HepG2 (cell line): ENCODE measurements at regions not wholly inside any gene's neighbourhood (a gene's known extent, or its start where the extent isn't known, plus 50 kb on each side); places are given as distances from the start of the nearest gene placed in this dataset.

ENCODE experiments used
- ATAC-seq: fragments of 200-7000 bp; cut with Tn5 transposase; 3 replicates; pipeline ENCODE4 v1.9.1; 2020; ENCODE audit warnings: mild to moderate bottlenecking, moderate library complexity
- BruUV-seq: library from RNA; stranded (reverse); fragments of 400-500 nt; replicated peaks from 2 replicates; lab custom pipeline; 2021; lab: Mats Ljungman, UMichigan
- CTCF ChIA-PET: fragments of 300-600 bp; formaldehyde crosslinking; extraction: SDS; loops from one replicate; lab custom pipeline; 2021; ENCODE audit warnings: low total read pairs, inconsistent platforms, low intra/inter-chr PET ratio; lab: Yijun Ruan, JAX
- POLR2A ChIA-PET: fragments of 350-600 bp; sonication (Branson Sonifier 250); formaldehyde crosslinking; loops from one replicate; lab custom pipeline; 2020; ENCODE audit warnings: antibody characterized with exemption, inconsistent platforms; lab: Yijun Ruan, JAX
- DNase-seq: peaks from one replicate; pipeline ENCODE4 v3.0.0-alpha.2; 2015; ENCODE audit warnings: low spot score
- FAIRE-seq: peaks from 3 replicates; lab custom pipeline; 2011; peaks lifted over from hg19 to GRCh38; lab: Jason Lieb, UNC
- H2AFZ ChIP-seq: one replicate; pipeline ENCODE4 v1.6.1; 2011; ENCODE audit warnings: low read length, inconsistent platforms
- H3K27ac ChIP-seq: fragments of 300-600 bp; 3 replicates; pipeline ENCODE4 v1.8.0; 2011; ENCODE audit warnings: mixed run types, mild to moderate bottlenecking, mixed read lengths, low read length, inconsistent platforms; ENCODE audit not compliant: insufficient read depth; ENCODE audit errors: extremely low read length
- H3K27me3 ChIP-seq, 2 experiments: fragments of 200-600 bp in 1 of 2; 2 replicates in 1 of 2; 3 replicates in 1 of 2; pipeline versions ENCODE4 v1.6.0 to v1.8.0; 2011; ENCODE audit warnings: low read length in 2 of 2, mild to moderate bottlenecking in 2 of 2, moderate library complexity in 2 of 2, inconsistent platforms in 1 of 2; ENCODE audit not compliant: insufficient read depth in 2 of 2, control insufficient read depth in 1 of 2
- H3K36me3 ChIP-seq, 2 experiments: fragments of 200-600 bp in 1 of 2; replicated peaks in 1 of 2; 2 replicates in 1 of 2; 3 replicates in 1 of 2; pipeline versions ENCODE4 v1.5.1 to v1.8.0; 2011; ENCODE audit warnings: low read length in 2 of 2, inconsistent platforms in 1 of 2; ENCODE audit not compliant: insufficient read depth in 2 of 2, control insufficient read depth in 1 of 2
- H3K4me1 ChIP-seq: 2 replicates; pipeline ENCODE4 v1.5.1; 2012; ENCODE audit warnings: low read length, inconsistent platforms; ENCODE audit not compliant: insufficient read depth
- H3K4me2 ChIP-seq: 2 replicates; pipeline ENCODE4 v1.6.0; 2011; ENCODE audit warnings: low read depth, low read length, inconsistent platforms
- H3K4me3 ChIP-seq, 3 experiments: fragments of 200-600 bp in 1 of 3; sonication (generic), shearing (Covaris generic) in 1 of 3; replicated peaks in 1 of 3; 2 replicates each; pipeline ENCODE4 v1.5.1; 2011 to 2016; ENCODE audit warnings: low read length in 3 of 3, inconsistent platforms in 2 of 3, low read depth in 2 of 3, mild to moderate bottlenecking in 2 of 3, control low read depth in 1 of 3, mixed read lengths in 1 of 3; ENCODE audit not compliant: insufficient read depth in 1 of 3
- H3K79me2 ChIP-seq: one replicate; pipeline ENCODE4 v1.6.1; 2011; ENCODE audit warnings: low read length, inconsistent platforms; ENCODE audit not compliant: insufficient read depth
- H3K9ac ChIP-seq: 2 replicates; pipeline ENCODE4 v1.6.0; 2011; ENCODE audit warnings: mild to moderate bottlenecking, low read depth, low read length, inconsistent platforms; ENCODE audit not compliant: insufficient read depth
- H3K9me3 ChIP-seq: 2 replicates; pipeline ENCODE4 v1.5.1; 2012; ENCODE audit warnings: mild to moderate bottlenecking, low read length
- H4K20me1 ChIP-seq: 2 replicates; pipeline ENCODE4 v1.6.0; 2011; ENCODE audit warnings: inconsistent platforms, mild to moderate bottlenecking, low read length, moderate library complexity; ENCODE audit not compliant: insufficient read depth
- FOXK2 ChIP-seq: fragments of 450-650 bp; IDR thresholded peaks from 2 replicates; pipeline ENCODE4 v1.6.1; 2016
- GMEB2 ChIP-seq: IDR thresholded peaks from 2 replicates; pipeline ENCODE4 v1.6.1; 2016; ENCODE audit warnings: missing biosample characterization, missing genetic modification reagents, low read depth
- GZF1 ChIP-seq: sonication (generic); formaldehyde crosslinking; IDR thresholded peaks from 2 replicates; pipeline ENCODE4 v1.5.1; 2020; ENCODE audit warnings: mild to moderate bottlenecking, missing genetic modification reagents
- HOXA5 ChIP-seq: sonication (generic); formaldehyde crosslinking; IDR thresholded peaks from 2 replicates; pipeline ENCODE4 v1.4.0; 2020; ENCODE audit warnings: missing genetic modification reagents
- KDM5A ChIP-seq: fragments of 200-600 bp; sonication (generic); IDR thresholded peaks from 2 replicates; pipeline ENCODE4 v1.7.0; 2018; ENCODE audit warnings: antibody characterized with exemption, mild to moderate bottlenecking, low read length, borderline replicate concordance
- MLX ChIP-seq: IDR thresholded peaks from 2 replicates; pipeline ENCODE4 v1.6.1; 2016
- RARG ChIP-seq: sonication (generic); formaldehyde crosslinking; IDR thresholded peaks from 2 replicates; pipeline ENCODE4 v1.4.0; 2020; ENCODE audit warnings: low read depth, mild to moderate bottlenecking, missing genetic modification reagents
- SMC3 ChIP-seq: IDR thresholded peaks from 2 replicates; pipeline ENCODE4 v1.6.1; 2011; ENCODE audit warnings: low read length, improper control_type of control experiment
- TFAP4 ChIP-seq: sonication (generic); IDR thresholded peaks from 2 replicates; pipeline ENCODE4 v1.6.1; 2016; ENCODE audit warnings: low read depth, borderline replicate concordance
- ZBTB43 ChIP-seq: sonication (generic); formaldehyde crosslinking; conservative IDR thresholded peaks from 2 replicates; pipeline ENCODE4 v1.4.0; 2020; ENCODE audit warnings: missing genetic modification reagents
- ZGPAT ChIP-seq: IDR thresholded peaks from 2 replicates; pipeline ENCODE4 v1.6.1; 2016; ENCODE audit warnings: mild to moderate bottlenecking
- ZNF10 ChIP-seq: sonication (generic); formaldehyde crosslinking; IDR thresholded peaks from 2 replicates; pipeline ENCODE4 v1.4.0; 2020; ENCODE audit warnings: mild to moderate bottlenecking, low read depth, missing genetic modification reagents, borderline replicate concordance
- ZNF143 ChIP-seq: sonication (generic); formaldehyde crosslinking; IDR thresholded peaks from 2 replicates; pipeline ENCODE4 v1.4.0; 2020; ENCODE audit warnings: missing genetic modification reagents
- ZNF20 ChIP-seq: sonication (generic); formaldehyde crosslinking; IDR thresholded peaks from 2 replicates; pipeline ENCODE4 v1.4.0; 2020; ENCODE audit warnings: mild to moderate bottlenecking, moderate library complexity, missing genetic modification reagents
- ZNF484 ChIP-seq: sonication (generic); formaldehyde crosslinking; IDR thresholded peaks from 2 replicates; pipeline ENCODE4 v1.5.1; 2020; ENCODE audit warnings: mild to moderate bottlenecking, low read depth, missing genetic modification reagents, borderline replicate concordance
- ZNF619 ChIP-seq: sonication (generic); formaldehyde crosslinking; IDR thresholded peaks from 2 replicates; pipeline ENCODE4 v1.4.0; 2020; ENCODE audit warnings: mild to moderate bottlenecking, missing genetic modification reagents
- ZNF878 ChIP-seq: sonication (generic); formaldehyde crosslinking; IDR thresholded peaks from 2 replicates; pipeline ENCODE4 v1.8.1; 2023; ENCODE audit warnings: mild to moderate bottlenecking, missing genetic modification reagents, moderate library complexity
- ZNF879 ChIP-seq: sonication (generic); formaldehyde crosslinking; IDR thresholded peaks from 2 replicates; pipeline ENCODE4 v1.8.1; 2023; ENCODE audit warnings: missing genetic modification reagents
- ZSCAN29 ChIP-seq: sonication (generic); formaldehyde crosslinking; conservative IDR thresholded peaks from 2 replicates; pipeline ENCODE4 v1.4.0; 2020; ENCODE audit warnings: mild to moderate bottlenecking, missing genetic modification reagents
- WGBS: methylation state at CpG from one replicate; pipeline ENCODE4 v1.1.6; 2017; ENCODE audit warnings: low lambda C conversion rate; 5-methylcytosine and 5-hydroxymethylcytosine counted together
- in situ Hi-C: cut with HindIII; loops from 2 replicates; pipeline ENCODE4 v1.10.0; 2017; ENCODE audit warnings: low pct_unique_long_range_greater_than_20kb; ENCODE audit not compliant: extremely low pct_ligation_motif_present
- intact Hi-C: fragments of 100-400 bp; cut with micrococcal nuclease; formaldehyde crosslinking; loops from one replicate; pipeline ENCODE4 v1.10.0; 2022; ENCODE audit not compliant: unreplicated experiment

GRCh38 chr12:93946542-93947150 is 201.7 kb upstream of the PLXNC1 start:
- Histone ChIP-seq H3K36me3 (no peaks in the 10 kb centered on the region), H3K4me2 (no peak overlapping the region), H3K4me3 (no peak overlapping the region), H3K9ac (no peak overlapping the region), H2AFZ (no peak overlapping the region), H3K9me3 (no peaks in the 10 kb centered on the region), H3K4me1 (no peaks in the 10 kb centered on the region), H3K27ac (no peak overlapping the region), H3K27me3 (no peaks in the 10 kb centered on the region; a peak in 2 of 5 replicates), H3K79me2 (no peaks in the 10 kb centered on the region), H4K20me1 (no peaks in the 10 kb centered on the region)
- POLR2A ChIA-PET = no interaction called here
- FAIRE-seq = no peak
- intact Hi-C loops = no loop called here
- BruUV-seq = no TSS peak
- WGBS = 0% methylated on average over 2 of the region's 2 CpGs
- in situ Hi-C loops = no loop called here
- DNase-seq = no peak
- no peak for ATAC-seq
- CTCF ChIA-PET = no interaction called here
- TF ChIP-seq HOXA5 (CRISPR knock-in tag) (no peak), ZNF878 (CRISPR knock-in tag) (no peak), FOXK2 (no peak), GMEB2 (CRISPR knock-in tag) (no peak), TFAP4 (no peak), SMC3 (no peak), ZSCAN29 (CRISPR knock-in tag) (no peak), ZNF484 (CRISPR knock-in tag) (no peak), ZNF20 (CRISPR knock-in tag) (no peak), RARG (CRISPR knock-in tag) (no peak), ZNF619 (CRISPR knock-in tag) (no peak), ZGPAT (CRISPR knock-in tag) (no peak), KDM5A (no peak), ZNF143 (CRISPR knock-in tag) (no peak), ZNF10 (CRISPR knock-in tag) (no peak), ZNF879 (CRISPR knock-in tag) (no peak), ZBTB43 (CRISPR knock-in tag) (no peak), GZF1 (CRISPR knock-in tag) (no peak), MLX (no peak)
